RWPE1 (cell line): ENCODE measurements at regions not wholly inside any gene's neighbourhood (a gene's known extent, or its start where the extent isn't known, plus 50 kb on each side); places are given as distances from the start of the nearest gene placed in this dataset.

ENCODE experiments used
- CTCF ChIA-PET: fragments of 350-600 bp; sonication (Branson Sonifier 250); formaldehyde crosslinking; extraction: SDS; loops from one replicate; lab custom pipeline; 2021; lab: Yijun Ruan, JAX
- POLR2A ChIA-PET: fragments of 400-600 bp; formaldehyde crosslinking; extraction: SDS; loops from one replicate; lab custom pipeline; 2020; ENCODE audit warnings: antibody characterized with exemption; ENCODE audit not compliant: low non-redundant PET; lab: Yijun Ruan, JAX
- DNase-seq: peaks from one replicate; pipeline ENCODE4 v3.0.0; 2012; ENCODE audit warnings: low spot score
- H3K27ac ChIP-seq: fragments of 450-650 bp; 2 replicates; pipeline ENCODE4 v1.5.1; 2017
- CTCF ChIP-seq: fragments of 450-650 bp; conservative IDR thresholded peaks from 2 replicates; pipeline ENCODE4 v1.5.1; 2017; ENCODE audit warnings: low read depth, mild to moderate bottlenecking

GRCh38 chr4:28665306-28665705, 1804.7 kb downstream of the STIM2 start:
- CTCF ChIA-PET, result no interaction called here
- no peak for DNase-seq
- POLR2A ChIA-PET, result no interaction called here
- no peak overlapping the region for H3K27ac ChIP-seq
- no peak for TF ChIP-seq CTCF

GRCh38 chr4:28675582-28675981, 1814.9 kb downstream of the STIM2 start:
- DNase-seq, result no peak
- POLR2A ChIA-PET, result no interaction called here
- TF ChIP-seq CTCF, result no peak
- CTCF ChIA-PET, result interaction anchor here (0.6 kb wide), 1 partner anchor 434 kb away, joined by 4 read pairs; no protein-coding TSS in a partner anchor
- H3K27ac ChIP-seq, result no peak overlapping the region

GRCh38 chr4:28677808-28678207, 1817.2 kb downstream of the STIM2 start:
- H3K27ac ChIP-seq, result no peak overlapping the region
- no peak for TF ChIP-seq CTCF
- no peak for DNase-seq
- POLR2A ChIA-PET, result no interaction called here
- CTCF ChIA-PET, result no interaction called here

GRCh38 chr4:28682847-28683246, 1822.2 kb downstream of the STIM2 start:
- H3K27ac ChIP-seq, result no peak overlapping the region
- DNase-seq, result no peak
- ChIA-PET CTCF (no interaction called here), POLR2A (no interaction called here)
- no peak for TF ChIP-seq CTCF

- POLR2A ChIA-PET, result no interaction called here
- H3K27ac ChIP-seq, result no peak overlapping the region
- TF ChIP-seq CTCF, result no peak
- no peak for DNase-seq
- CTCF ChIA-PET, result interaction anchor here (0.5 to 0.7 kb wide), 2 partner anchors 282 to 803 kb away, joined by 3 read pairs; no protein-coding TSS in a partner anchor
Observed at GRCh38 chr4:28686618-28687017, 1826.0 kb downstream of the STIM2 start.

- no peak for TF ChIP-seq CTCF
- H3K27ac ChIP-seq, result no peak overlapping the region
- ChIA-PET POLR2A (no interaction called here), CTCF (no interaction called here)
- DNase-seq, result no peak
Observed at GRCh38 chr4:28690890-28691289, 1830.2 kb downstream of the STIM2 start.

- CTCF ChIA-PET, result no interaction called here
- POLR2A ChIA-PET, result no interaction called here
- no peak for TF ChIP-seq CTCF
- no peak for DNase-seq
- no peak overlapping the region for H3K27ac ChIP-seq
Observed at GRCh38 chr4:28702571-28702970, 1841.9 kb downstream of the STIM2 start.
